ENCODE measurements at regions not wholly inside any gene's neighbourhood (a gene's known extent, or its start where the extent isn't known, plus 50 kb on each side); places are given as distances from the start of the nearest gene placed in this dataset.

DNA sequence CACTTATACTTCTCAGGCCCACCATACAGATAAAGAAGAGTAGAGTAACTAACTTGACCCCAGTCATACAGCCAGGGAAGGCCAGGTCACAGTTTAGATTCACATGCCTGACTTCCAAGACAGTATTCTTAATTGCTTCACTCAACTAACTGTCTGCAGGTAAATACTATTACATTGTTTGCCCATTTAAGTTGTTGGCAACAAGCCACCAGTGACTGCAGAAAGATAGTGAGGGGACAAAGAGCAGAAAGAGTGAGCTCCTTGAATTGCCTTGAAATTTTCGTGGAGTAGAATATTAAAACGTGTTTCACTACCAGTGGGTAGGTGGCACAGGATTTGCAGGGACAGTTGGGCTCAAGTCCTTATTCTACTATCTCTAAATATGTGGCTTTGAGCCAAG lies 146.3 kb upstream of the RMST start:
- DNase-seq (ENCODE audit: insufficient read length, low spot score) (no peak), FAIRE-seq (no peak)

DNA sequence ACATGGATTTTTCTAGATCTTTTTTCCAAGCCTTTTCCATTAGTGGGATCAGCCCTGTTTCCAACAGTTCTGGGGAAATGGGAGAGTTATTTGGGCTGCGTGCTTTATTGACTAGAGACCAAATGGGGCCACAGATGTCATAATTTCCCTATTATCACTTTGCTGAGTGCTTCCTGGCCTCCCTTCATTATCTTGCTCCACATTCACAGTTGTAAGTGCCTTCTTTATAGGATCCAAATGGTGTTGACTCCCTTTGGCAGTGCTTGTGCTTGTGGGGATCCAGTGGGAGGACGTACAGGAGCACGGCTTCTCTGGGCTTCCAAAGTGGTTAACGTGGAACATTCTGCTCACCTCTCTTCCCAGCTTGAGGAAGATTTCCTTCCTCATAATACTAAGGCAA lies 141.0 kb upstream of the RMST start:
- FAIRE-seq = no peak
- no peak for DNase-seq (ENCODE audit: insufficient read length, low spot score)

DNA sequence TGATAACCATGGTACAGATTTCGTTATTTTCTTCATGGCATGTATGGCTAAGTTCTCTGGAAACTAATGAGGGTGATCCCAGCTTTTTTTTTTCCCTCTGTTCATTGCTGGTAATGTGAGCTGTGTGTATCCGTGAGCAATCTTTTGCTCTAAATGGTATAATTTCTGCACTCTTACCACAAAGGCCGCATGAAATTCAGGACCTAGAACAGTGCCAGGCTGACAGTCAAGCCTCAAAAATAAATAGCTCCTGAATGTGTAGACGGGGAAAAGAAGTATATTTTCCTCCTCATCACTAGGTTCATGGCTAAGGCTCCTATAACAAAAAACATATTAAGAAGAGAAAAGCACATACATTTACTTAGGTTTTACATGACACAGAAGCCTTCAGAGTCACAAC lies 140.2 kb upstream of the RMST start:
- FAIRE-seq = no peak
- DNase-seq (ENCODE audit: insufficient read length, low spot score) = no peak

DNA sequence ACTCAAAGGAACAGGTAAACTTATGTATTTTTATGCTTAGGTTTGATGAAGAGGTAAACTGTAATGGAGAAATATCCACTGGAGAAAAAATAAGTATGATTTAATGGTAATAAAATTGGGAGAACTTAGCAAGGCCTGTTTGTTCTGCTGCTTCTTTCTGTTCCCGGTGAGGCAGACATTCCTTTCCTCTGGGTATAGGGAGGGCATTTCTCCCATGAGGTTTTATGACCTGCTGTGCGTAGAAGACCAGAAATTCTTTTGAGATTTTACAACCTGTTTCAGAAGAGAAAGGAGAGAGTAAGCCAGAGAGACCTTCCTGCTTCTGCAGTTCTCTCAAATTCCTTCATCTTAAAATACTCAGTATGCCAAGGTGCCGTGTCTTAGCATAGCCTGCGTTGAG lies 139.4 kb upstream of the RMST start:
- FAIRE-seq = no peak
- DNase-seq (ENCODE audit: insufficient read length, low spot score) = no peak

DNA sequence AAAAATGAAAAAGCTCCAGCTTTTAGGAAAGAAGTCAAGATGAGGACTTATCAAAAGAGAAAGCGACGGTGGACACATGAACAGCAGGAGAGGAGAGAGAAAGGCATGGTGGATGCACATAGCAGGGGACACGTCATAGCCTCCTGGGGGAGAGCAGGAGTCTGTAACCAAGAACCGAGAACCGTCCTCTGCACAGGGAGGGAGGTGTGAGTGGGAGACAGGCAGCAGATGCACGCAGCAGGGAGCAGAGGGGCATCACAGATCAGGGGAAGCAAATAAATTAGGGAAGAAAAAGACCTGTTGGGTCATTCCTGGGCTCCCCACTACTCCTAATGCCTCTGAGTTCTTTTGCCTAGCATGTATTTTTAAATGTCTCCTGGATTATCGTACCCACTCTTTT lies 138.1 kb upstream of the RMST start:
- FAIRE-seq (no peak), DNase-seq (ENCODE audit: insufficient read length, low spot score) (no peak)

DNA sequence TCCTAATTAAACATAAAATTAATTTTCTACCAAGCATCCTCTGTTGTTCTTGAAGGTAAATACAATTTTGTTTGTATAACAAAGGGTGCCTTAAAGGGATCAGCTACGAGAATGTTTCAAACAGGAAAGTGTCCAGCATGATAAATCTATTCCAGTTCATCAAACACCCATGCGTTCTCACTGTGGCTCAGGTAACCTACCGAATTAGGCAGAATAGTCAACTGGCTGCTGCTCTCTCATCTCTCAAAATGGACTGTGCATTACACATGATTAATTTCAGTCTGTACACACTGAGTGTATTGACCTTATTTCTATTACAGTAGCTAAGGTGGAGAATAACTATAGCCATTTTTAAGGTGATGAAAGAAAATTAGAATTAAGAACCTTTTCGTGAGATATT lies 127.5 kb upstream of the RMST start:
- FAIRE-seq (no peak), DNase-seq (ENCODE audit: insufficient read length, low spot score) (no peak)

DNA sequence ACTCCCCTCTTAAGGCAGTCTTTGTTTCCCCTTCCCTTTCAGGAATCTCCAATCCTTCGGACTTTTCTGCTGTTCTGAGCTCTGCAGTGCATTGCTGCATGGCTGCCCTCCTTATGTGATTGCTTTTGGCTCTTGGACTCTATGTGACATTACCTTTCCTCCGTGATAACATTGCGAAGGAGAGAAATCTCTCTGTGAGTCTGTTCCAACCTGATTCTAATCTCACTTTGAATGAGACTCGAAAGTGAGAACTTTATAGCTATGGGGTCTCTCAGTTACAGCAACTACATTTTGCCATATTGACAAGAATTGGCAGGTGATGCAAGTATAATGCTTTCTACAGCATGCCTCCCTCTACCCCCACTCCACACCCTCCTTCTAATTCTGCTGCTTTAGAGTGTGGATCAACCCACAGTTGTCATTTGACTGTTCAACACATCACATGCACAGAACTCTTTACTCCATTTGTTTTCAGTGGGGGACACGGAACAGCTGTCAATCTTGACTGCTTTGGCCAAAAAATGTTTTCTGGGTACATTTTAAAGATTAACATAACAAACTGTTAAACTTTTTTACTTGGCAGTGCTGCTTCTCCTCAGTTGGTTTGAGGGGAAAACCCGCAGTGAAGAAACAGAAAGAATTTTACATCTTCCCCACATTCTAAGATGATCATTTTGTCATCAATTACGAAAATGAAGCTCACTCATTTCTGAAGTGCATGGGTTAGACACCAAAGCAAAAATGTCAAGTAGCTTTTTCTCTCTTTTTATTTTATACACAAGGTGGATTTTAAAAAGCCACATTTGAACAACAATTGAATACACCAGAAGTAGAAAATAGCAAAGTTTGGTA lies 125.5 kb upstream of the RMST start:
- no peak for DNase-seq (ENCODE audit: insufficient read length, low spot score)
- FAIRE-seq = peak; percentile 18

DNA sequence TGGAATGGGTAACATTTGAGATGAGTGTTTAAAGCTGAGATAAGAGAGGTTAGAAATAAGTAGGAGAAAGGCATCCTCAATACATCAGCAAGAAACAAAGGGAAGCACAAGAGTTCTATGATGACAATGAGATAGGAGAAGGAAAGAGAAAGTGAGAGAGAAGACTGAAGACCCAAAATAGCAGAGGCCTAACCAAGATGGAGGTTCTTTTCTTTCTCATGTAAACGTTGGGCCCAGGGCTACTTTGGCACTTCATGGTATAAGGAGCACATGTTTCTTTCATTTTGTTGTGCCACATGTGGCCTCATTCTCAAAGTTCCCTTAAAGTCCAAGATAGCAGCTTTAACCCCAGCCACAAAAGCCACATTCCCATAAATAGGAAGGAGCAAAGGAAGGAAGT lies 120.5 kb upstream of the RMST start:
- FAIRE-seq (no peak), DNase-seq (ENCODE audit: insufficient read length, low spot score) (no peak)

DNA sequence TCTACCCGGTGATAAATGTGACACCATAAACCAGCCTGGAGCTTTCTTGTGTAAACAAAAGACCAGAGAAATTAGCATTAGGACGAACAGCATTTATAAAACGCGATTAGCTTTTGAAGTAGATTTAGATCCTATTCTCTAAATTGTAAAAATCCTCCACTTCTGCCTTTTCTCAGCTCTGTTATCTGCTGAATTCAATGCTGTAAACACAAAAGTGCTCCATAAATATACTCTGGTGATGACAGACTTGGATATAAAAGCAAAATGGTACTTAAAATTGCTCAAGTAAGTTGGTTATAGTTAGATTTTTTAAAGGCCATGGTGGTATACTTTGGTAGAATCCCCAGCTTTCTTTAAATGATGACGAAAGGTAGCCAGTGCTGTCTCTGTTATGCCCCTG lies 114.6 kb upstream of the RMST start:
- FAIRE-seq = no peak
- DNase-seq (ENCODE audit: insufficient read length, low spot score) = no peak

DNA sequence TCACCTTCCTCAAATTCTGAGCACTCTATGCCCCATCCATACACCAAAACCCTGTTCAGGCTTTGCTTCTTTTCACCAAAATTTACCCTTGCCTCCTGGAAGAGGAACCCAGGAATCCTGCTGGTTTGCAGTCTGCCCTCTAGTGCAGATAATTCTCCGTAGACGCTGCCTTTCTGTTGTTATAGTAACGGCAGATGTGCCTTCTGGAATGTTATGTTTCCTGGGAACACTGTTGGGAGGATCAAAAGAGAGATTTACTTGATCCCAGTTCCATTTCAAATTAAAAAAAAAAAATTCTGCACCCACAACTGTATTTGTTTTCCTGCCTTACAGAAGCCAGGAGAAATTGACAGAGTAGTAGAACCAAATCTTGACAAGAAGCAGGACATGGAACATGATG lies 104.2 kb upstream of the RMST start:
- no peak for DNase-seq (ENCODE audit: insufficient read length, low spot score)
- FAIRE-seq = no peak

DNA sequence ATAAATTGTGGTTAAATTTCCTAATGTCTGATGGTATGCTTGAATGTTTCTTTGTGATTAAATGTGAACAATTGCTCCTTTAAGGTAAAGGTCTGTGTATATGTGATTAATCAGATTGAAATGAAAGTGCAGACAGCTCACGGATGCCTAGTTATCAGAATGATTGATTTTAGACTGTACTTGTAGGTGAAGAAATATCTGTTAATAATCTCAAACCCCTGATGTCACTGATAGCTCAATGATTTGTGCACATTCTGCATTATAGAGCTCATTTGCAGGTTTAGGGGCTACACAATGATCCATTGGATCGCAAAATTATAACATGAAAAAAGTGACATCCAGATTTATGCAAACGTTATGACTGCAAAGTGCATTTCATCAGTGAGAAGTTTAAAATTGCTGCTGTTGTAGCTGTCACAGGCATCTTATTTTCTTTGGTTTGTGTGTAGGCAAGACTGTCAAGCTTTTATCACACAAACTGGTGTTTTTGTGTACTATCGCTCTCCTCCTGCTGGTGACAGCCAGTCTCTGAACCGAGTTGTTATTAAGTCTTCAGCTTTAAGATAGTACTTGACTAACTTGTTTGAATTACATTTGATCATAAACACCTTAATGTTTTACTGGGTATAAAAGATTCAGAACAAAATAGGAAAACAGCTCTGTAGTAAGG lies 103.4 kb upstream of the RMST start:
- no peak for DNase-seq (ENCODE audit: insufficient read length, low spot score)
- no peak for FAIRE-seq

DNA sequence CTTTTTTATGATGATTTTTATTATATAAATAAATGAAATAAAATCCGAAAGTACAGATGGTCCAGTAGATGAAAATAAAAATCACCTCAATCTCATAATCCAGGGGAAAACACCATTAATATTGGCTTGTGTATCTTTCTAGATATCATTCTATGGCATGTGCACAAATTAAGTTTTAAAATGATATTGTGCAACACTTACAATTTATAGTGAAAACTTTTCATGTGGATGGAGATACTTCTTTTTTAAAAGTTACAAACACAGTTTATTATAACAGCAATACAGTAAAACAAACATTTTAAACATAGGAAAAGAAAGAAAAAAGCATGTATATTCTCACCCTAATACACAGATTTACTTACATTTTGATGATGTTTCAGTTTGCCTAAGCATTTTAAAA lies 98.9 kb upstream of the RMST start:
- no peak for DNase-seq (ENCODE audit: insufficient read length, low spot score)
- no peak for FAIRE-seq

DNA sequence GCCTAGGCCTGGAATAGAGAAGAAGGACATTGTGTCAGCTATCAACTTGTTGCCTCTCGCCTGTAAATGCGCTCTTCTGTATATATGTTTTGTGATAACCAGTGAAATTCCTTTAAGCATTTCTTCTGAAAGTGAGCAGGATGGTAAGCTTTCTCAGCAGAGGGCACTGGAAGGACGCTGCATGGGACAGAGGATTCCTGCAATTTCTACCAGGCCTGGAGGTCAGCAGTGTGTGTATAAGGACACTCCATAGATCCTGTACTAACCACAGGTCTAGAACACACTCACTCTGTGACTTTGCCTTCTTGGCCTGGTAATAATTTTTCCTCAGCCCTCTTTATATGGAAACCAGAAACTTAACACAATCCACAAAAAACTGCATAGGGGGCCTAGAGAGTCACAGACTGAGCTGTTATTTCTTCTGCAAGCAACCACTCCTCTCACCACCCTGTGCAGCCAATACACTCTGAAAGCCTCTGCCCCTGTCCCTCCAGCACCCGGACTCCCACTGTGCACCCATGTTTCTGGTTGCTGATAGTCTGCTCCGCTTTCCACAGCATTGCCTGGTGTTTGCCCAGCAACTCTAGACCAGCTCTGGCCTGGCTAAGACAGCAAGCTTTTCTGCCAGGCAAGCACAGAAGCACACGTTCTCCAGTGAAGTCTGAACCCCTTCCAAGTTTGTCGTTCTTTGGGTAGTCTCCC lies 94.0 kb upstream of the RMST start:
- DNase-seq (ENCODE audit: insufficient read length, low spot score) = no peak
- no peak for FAIRE-seq

DNA sequence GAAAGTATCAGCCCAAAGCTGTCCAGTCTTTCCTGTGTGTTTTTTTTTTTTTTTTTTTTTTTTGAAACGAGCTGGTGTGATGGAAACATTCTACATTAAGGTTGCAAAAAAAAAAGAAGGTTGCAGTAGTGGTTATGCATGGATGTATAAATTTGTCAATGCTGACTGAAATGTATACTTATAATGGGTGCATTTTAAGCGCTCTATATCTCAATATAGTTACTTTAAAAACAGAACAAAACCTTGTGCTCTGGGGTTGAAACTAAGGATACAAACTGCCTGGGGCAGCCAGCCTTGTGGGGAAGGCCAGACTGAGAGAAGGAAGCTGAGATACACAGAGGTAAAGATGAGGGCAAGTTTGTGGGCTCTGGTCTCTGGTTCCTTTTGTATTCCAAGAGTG lies 87.3 kb upstream of the RMST start:
- no peak for FAIRE-seq
- DNase-seq (ENCODE audit: insufficient read length, low spot score) = no peak

DNA sequence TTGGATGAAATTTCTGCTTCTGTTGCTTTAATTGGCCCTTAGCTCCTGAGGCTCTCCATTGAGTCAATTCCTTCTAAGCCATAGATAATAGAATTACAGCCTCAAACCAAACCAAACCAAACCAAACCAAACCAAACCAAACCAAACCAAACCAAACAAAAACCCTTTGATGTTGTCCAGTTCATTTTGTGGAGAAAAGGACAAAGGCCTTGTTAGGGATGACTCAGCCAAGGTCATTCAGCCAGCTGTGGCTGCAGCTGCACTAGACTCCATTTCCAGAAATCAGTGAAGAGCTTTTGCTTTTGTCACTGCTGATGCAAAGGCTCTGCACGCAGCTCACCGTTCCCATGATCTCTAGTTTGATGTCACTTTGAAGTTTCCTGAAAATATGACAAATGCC lies 82.2 kb upstream of the RMST start:
- DNase-seq (ENCODE audit: insufficient read length, low spot score) (no peak), FAIRE-seq (no peak)

DNA sequence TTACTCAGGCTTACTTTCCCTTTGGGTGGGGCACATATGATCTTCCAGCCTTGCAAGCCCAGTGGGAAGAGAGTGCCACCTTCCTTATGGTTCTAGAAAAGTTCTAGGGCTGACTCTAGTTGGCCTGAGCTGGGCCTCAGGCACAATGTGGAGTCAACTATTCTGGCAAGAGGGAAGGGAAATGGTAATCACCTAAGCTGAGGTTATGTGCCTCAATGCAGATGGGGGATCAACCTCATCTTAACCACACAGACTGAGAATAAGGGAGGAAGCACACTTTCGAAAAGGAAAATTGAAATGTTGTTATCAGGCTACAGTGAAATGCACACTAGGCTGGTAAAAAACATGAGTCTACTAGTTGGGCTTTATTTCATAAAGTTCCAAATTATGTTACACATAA lies 77.5 kb upstream of the RMST start:
- no peak for FAIRE-seq
- no peak for DNase-seq (ENCODE audit: insufficient read length, low spot score)

DNA sequence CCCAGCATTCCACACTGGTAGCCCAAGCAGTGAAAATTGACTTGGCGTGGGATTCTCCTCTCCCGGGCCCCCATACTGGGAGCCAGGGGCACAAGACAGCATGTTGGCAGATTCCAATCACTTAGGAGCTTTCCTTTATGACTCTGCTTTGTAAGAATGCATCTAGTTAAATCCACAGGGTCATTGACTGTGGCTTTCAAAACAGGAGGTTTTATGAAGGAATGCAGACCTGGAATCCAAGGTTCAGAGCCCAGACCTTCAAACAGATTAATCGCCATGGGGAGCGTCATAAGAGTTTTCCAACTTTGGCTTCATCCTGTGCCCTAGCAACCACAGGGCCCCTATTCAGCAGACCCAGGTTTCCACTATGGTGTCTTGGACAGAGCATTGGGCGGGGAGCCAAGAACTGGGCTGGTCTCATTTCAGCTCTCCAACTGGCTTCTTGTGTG lies 76.4 kb upstream of the RMST start:
- DNase-seq (ENCODE audit: insufficient read length, low spot score) = no peak
- no peak for FAIRE-seq

DNA sequence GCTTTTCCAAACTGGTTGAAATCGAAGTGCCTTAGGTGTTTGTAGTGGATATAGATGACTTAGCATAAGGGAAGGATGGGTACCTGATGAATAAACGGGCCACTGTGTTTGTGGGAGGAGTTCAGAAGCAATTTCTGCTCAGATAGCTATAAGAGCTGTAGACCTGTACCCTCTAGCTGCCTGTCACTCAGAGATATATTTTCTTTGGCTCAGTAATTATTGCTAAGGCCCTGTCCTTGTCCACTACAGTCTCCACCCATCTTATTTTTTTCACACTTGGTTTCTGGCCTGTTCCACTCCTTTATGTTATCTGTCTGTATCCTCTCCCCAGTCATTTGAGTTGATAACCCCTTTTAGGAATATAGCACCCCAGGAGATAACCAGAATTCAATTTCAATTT lies 74.8 kb upstream of the RMST start:
- FAIRE-seq (no peak), DNase-seq (ENCODE audit: insufficient read length, low spot score) (no peak)

DNA sequence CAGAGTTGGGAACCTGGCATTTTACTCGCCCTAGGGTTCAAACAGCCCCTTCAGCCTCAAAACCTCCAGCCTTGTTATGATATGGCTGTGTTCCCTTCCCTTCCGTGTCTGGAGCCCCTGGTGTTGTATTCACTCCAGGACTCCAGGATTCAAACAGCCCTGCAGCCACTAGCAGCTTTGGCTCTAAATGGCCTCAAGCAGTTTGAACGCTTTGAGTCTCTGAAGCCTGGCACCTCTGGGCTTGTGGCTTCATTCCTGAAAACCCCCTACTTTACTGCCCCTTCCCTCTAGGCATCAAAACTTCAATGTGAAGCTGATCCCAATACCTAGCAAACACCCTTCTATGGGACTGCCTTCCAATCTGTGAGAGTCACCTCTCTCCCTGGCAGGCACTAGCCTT lies 67.9 kb upstream of the RMST start:
- no peak for FAIRE-seq
- no peak for DNase-seq (ENCODE audit: insufficient read length, low spot score)

DNA sequence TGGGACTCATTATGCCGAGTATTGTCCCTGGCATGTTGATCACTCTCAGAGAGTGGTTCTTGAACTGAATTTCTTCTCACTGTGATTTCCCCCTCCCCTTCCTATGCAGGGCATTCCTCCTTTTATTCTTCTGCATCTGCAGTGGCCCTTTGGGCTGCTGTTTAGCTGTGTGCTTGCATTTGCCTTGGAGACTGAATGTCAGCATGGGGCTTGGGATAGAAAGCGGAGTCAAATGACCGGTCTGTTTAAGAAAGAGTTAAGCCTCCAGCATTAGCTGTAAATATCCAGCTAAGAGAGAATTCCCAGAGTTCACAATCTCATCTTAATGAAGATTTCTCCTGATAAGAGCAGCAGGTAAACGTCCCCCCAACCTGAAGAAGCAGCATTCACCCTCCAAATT lies 65.6 kb upstream of the RMST start:
- DNase-seq (ENCODE audit: insufficient read length, low spot score) (no peak), FAIRE-seq (no peak)

DNA sequence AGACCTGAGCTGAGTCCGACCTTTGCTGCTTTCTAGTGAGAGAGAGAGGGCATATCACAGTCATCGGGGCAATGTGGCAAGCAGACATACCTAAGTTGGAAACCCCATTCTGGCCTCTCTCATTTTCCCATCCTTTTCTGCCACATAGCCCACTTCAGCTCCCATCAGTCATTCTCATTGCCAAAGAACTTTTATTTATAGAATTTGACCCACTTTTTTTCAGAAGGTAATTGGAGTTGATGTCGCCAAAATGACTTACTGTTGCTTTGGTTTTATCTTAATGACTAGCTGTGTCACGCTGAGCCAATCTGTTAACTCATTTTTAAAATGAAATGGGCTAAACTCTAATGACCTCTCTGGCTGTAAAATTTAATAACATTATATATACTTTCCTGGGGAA lies 63.9 kb upstream of the RMST start:
- no peak for FAIRE-seq
- DNase-seq (ENCODE audit: insufficient read length, low spot score) = no peak

DNA sequence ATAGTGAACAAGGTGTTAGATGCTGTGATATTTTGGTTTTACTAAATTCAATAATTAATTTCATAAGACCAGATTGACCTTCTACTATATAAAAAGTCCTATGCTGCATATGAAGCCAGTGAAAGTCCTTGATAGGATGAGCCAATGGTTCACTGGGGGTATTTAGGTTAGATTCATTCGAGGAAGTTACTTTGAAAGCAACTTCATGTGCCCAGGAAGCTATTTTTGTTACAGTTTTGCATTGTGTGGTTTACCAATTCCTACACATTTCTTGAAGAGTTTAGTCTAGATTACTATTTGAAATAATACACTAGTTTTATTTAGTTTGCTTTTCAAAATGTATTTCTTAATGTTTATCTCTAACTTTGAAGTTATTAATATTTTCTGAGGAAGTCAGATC lies 58.5 kb upstream of the RMST start:
- FAIRE-seq = no peak
- no peak for DNase-seq (ENCODE audit: insufficient read length, low spot score)
